ELF-1 (cell line): ENCODE measurements at regions not wholly inside any gene's neighbourhood (a gene's known extent, or its start where the extent isn't known, plus 50 kb on each side); places are given as distances from the start of the nearest gene placed in this dataset.
A peak's percentile ranks its signal among the peaks of the same experiment; 100 is the strongest.

Experiments used
- DNase-seq: peaks from one replicate; pipeline ENCODE4 v3.0.0-alpha.2; 2016; ENCODE audit warnings: low read depth, low spot score

GRCh38 chr3:59580996-59581395 is 531.2 kb upstream of the CFAP20DC start:
- no peak for DNase-seq

- DNase-seq, result no peak
These were observed 530.7 kb upstream of the CFAP20DC start for GRCh38 chr3:59580499-59580898.

- DNase-seq, result no peak
These were observed 528.3 kb upstream of the CFAP20DC start for GRCh38 chr3:59578129-59578528.

GRCh38 chr3:59576606-59577005 is 526.8 kb upstream of the CFAP20DC start:
- no peak for DNase-seq

- DNase-seq, result peak; percentile 88
These were observed 525.5 kb upstream of the CFAP20DC start for GRCh38 chr3:59575113-59576001.

GRCh38 chr3:59573911-59574310 is 524.1 kb upstream of the CFAP20DC start:
- no peak for DNase-seq

GRCh38 chr3:59572106-59572505 is 522.3 kb upstream of the CFAP20DC start:
- no peak for DNase-seq

GRCh38 chr3:59570806-59571205 is 521.0 kb upstream of the CFAP20DC start:
- DNase-seq, result no peak

- no peak for DNase-seq
These were observed 517.8 kb upstream of the CFAP20DC start for GRCh38 chr3:59567661-59568060.

GRCh38 chr3:59566481-59566975 is 516.7 kb upstream of the CFAP20DC start:
- no peak for DNase-seq

- no peak for DNase-seq
These were observed 515.3 kb upstream of the CFAP20DC start for GRCh38 chr3:59565125-59565524.

GRCh38 chr3:59563966-59564365 is 514.1 kb upstream of the CFAP20DC start:
- no peak for DNase-seq

GRCh38 chr3:59563072-59563605 is 513.3 kb upstream of the CFAP20DC start:
- DNase-seq, result no peak

- DNase-seq, result no peak
These were observed 510.1 kb upstream of the CFAP20DC start for GRCh38 chr3:59559721-59560435.

GRCh38 chr3:59558906-59559720 is 509.3 kb upstream of the CFAP20DC start:
- DNase-seq, result no peak

GRCh38 chr3:59555593-59556315 is 505.9 kb upstream of the CFAP20DC start:
- DNase-seq, result no peak

- DNase-seq, result no peak
These were observed 503.3 kb upstream of the CFAP20DC start for GRCh38 chr3:59553076-59553475.

GRCh38 chr3:59551834-59552233 is 502.0 kb upstream of the CFAP20DC start:
- DNase-seq, result no peak

GRCh38 chr3:59549962-59550361 is 500.1 kb upstream of the CFAP20DC start:
- no peak for DNase-seq

- DNase-seq, result no peak
These were observed 498.0 kb upstream of the CFAP20DC start for GRCh38 chr3:59547874-59548273.

GRCh38 chr3:59546522-59546921 is 496.7 kb upstream of the CFAP20DC start:
- no peak for DNase-seq
